Hepatocyte (in vitro differentiated cells): ENCODE measurements at regions not wholly inside any gene's neighbourhood (a gene's known extent, or its start where the extent isn't known, plus 50 kb on each side); places are given as distances from the start of the nearest gene placed in this dataset.
"Not testable (repeated sequence)": the region's sequence is repeated elsewhere in the genome, so short reads cannot be mapped to it uniquely, and the experiment has no call there.

Experiments
- DNase-seq: peaks from one replicate; pipeline ENCODE4 v3.0.0-alpha.2; 2016; ENCODE audit warnings: low spot score
- H2AFZ ChIP-seq: fragments of 200-600 bp; sonication (generic); 2 replicates; pipeline ENCODE4 v1.6.0; 2016; ENCODE audit warnings: antibody characterized with exemption, mild to moderate bottlenecking
- H3K27ac ChIP-seq: fragments of 200-600 bp; sonication (generic); 2 replicates; pipeline ENCODE4 v1.5.1; 2016; ENCODE audit warnings: mild to moderate bottlenecking
- H3K27me3 ChIP-seq: fragments of 200-600 bp; sonication (generic); 2 replicates; pipeline ENCODE4 v1.6.1; 2016
- H3K36me3 ChIP-seq: fragments of 200-600 bp; sonication (generic); replicated peaks from 2 replicates; pipeline ENCODE4 v1.5.1; 2016; ENCODE audit warnings: low read depth; ENCODE audit not compliant: insufficient read depth
- H3K4me1 ChIP-seq: fragments of 200-600 bp; sonication (generic); 2 replicates; pipeline ENCODE4 v1.5.1; 2016; ENCODE audit warnings: mild to moderate bottlenecking, moderate library complexity; ENCODE audit not compliant: insufficient read depth
- H3K4me2 ChIP-seq: fragments of 200-600 bp; sonication (generic); 2 replicates; pipeline ENCODE4 v1.6.0; 2016
- H3K4me3 ChIP-seq: fragments of 200-600 bp; sonication (generic); 2 replicates; pipeline ENCODE4 v1.5.1; 2016; ENCODE audit warnings: mild to moderate bottlenecking
- H3K79me2 ChIP-seq: fragments of 200-600 bp; sonication (generic); 2 replicates; pipeline ENCODE4 v1.6.0; 2017; ENCODE audit warnings: mild to moderate bottlenecking
- H3K9me2 ChIP-seq: fragments of 200-600 bp; sonication (generic); replicated peaks from 2 replicates; pipeline ENCODE4 v1.6.0; 2017; ENCODE audit warnings: mild to moderate bottlenecking; ENCODE audit not compliant: insufficient read depth
- H3K9me3 ChIP-seq: fragments of 200-600 bp; sonication (generic); 2 replicates; pipeline ENCODE4 v1.5.1; 2016; ENCODE audit warnings: low read depth, mild to moderate bottlenecking
- H4K20me1 ChIP-seq: fragments of 200-600 bp; sonication (generic); 2 replicates; pipeline ENCODE4 v1.6.0; 2016; ENCODE audit warnings: mild to moderate bottlenecking; ENCODE audit not compliant: insufficient read depth, poor library complexity, severe bottlenecking
- CTCF ChIP-seq: fragments of 200-600 bp; sonication (generic); IDR thresholded peaks from 2 replicates; pipeline ENCODE4 v1.5.1; 2016; ENCODE audit warnings: antibody characterized with exemption, mild to moderate bottlenecking; ENCODE audit not compliant: poor library complexity
- EZH2 ChIP-seq: fragments of 200-600 bp; sonication (generic); IDR thresholded peaks from 2 replicates; pipeline ENCODE4 v1.6.1; 2016; ENCODE audit warnings: antibody characterized with exemption, mild to moderate bottlenecking, borderline replicate concordance
- EZH2phosphoT487 ChIP-seq: fragments of 200-600 bp; sonication (generic); IDR thresholded peaks from one replicate; pipeline ENCODE4 v1.6.1; 2018; ENCODE audit warnings: antibody characterized with exemption, mild to moderate bottlenecking, low read depth, moderate library complexity; ENCODE audit not compliant: unreplicated experiment, severe bottlenecking
- WGBS: methylation state at CpG from one replicate; pipeline ENCODE4 v1.1.6; 2016; ENCODE audit warnings: low lambda C conversion rate; ENCODE audit errors: missing lambda C conversion rate; 5-methylcytosine and 5-hydroxymethylcytosine counted together

DNA sequence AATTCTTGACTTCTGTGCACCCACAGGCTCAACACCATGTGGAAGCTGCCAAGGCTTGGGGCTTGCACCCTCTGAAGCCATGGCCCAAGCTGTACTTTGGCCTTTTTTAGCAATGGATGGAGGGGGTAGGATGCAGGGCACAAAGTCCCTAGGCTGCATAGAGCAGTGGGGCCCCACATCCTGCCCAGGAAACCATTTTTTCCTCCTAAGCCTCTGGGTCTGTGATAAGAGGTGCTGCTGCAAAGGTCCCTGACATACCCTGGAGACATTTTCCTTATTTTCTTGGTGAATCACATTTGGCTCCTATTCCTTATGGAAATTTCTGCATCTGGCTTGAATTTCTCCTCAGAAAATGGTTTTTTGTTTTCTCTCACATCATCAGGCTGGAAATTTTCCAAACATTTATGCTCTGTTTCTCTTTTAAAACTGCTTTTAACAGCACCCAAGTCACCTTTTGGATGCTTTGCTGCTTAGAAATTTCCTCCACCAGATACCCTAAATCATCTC is 482.7 kb upstream of the TLE4 start:
- Histone ChIP-seq H2AFZ (no peak overlapping the region), H3K9me2 (no peaks in the 10 kb centered on the region), H3K27ac (no peak overlapping the region), H3K9me3 (no peaks in the 10 kb centered on the region), H3K79me2 (no peaks in the 10 kb centered on the region), H3K4me3 (no peak overlapping the region), H4K20me1 (no peaks in the 10 kb centered on the region), H3K27me3 (no peaks in the 10 kb centered on the region), H3K36me3 (no peaks in the 10 kb centered on the region), H3K4me2 (no peak overlapping the region), H3K4me1 (no peaks in the 10 kb centered on the region)
- no peak for DNase-seq
- TF ChIP-seq EZH2phosphoT487 (no peak), CTCF (no peak), EZH2 (no peak)

- not testable (repeated sequence) for H3K4me2 ChIP-seq, H3K9me2 ChIP-seq, H3K9me3 ChIP-seq, DNase-seq, H3K27ac ChIP-seq, H2AFZ ChIP-seq, H3K4me1 ChIP-seq, H4K20me1 ChIP-seq, H3K4me3 ChIP-seq, H3K79me2 ChIP-seq, H3K36me3 ChIP-seq, H3K27me3 ChIP-seq
- 81% methylated on average over 2 of the region's 2 CpGs for WGBS
Measured at GRCh38 chr9:79089851-79090250, 481.9 kb upstream of the TLE4 start.

- H3K79me2 ChIP-seq, result not testable (repeated sequence)
Measured at GRCh38 chr9:79103257-79103656, 468.5 kb upstream of the TLE4 start.

GRCh38 chr9:79104216-79104615 is 467.5 kb upstream of the TLE4 start:
- no peak overlapping the region for H2AFZ ChIP-seq
- TF ChIP-seq EZH2 (no peak), CTCF (no peak), EZH2phosphoT487 (no peak)

More at GRCh38 chr9:79103257-79103656, 468.5 kb upstream of the TLE4 start:
- not testable (repeated sequence) for H3K9me3 ChIP-seq, H3K9me2 ChIP-seq, H4K20me1 ChIP-seq, H3K4me1 ChIP-seq, H3K4me2 ChIP-seq, H3K36me3 ChIP-seq, H3K27ac ChIP-seq, DNase-seq, H3K4me3 ChIP-seq, H3K27me3 ChIP-seq, H2AFZ ChIP-seq
- 87% methylated on average over 17 of the region's 17 CpGs for WGBS

DNA sequence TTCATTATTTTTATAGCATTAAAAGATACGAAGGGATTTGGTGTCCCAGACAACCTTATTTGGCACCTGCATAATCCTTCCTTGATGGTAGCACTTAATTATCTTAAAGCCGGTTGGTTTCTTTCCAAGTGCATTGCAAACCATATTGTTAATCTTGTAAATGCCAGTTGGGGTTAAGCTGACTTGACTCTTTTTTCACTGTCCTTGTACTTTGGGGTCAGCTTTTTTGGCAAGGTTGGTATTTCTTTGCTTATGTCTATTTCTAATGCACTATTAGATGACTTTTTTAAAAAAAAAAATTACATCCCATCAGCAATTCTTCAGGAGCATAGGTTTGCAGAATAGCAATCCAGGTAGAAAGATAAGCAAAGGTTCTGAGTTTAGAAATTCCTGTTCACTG is 466.8 kb upstream of the TLE4 start:
- no peak for TF ChIP-seq EZH2
- TF ChIP-seq CTCF, result no peak
- no peak for DNase-seq
- 61% methylated on average over 2 of the region's 2 CpGs for WGBS
- Histone ChIP-seq H3K4me3 (no peak overlapping the region), H3K4me2 (no peak overlapping the region), H3K36me3 (no peaks in the 10 kb centered on the region), H3K4me1 (no peaks in the 10 kb centered on the region), H3K27me3 (no peaks in the 10 kb centered on the region), H3K9me2 (no peaks in the 10 kb centered on the region), H3K79me2 (no peaks in the 10 kb centered on the region), H3K27ac (no peak overlapping the region), H3K9me3 (no peaks in the 10 kb centered on the region), H2AFZ (no peak overlapping the region), H4K20me1 (no peaks in the 10 kb centered on the region)

More at GRCh38 chr9:79104216-79104615, 467.5 kb upstream of the TLE4 start:
- no peak for DNase-seq
- Histone ChIP-seq H3K79me2 (no peaks in the 10 kb centered on the region), H3K27ac (no peak overlapping the region), H3K9me2 (no peaks in the 10 kb centered on the region), H3K27me3 (no peaks in the 10 kb centered on the region), H3K9me3 (no peaks in the 10 kb centered on the region), H3K4me3 (no peak overlapping the region), H4K20me1 (no peaks in the 10 kb centered on the region), H3K36me3 (no peaks in the 10 kb centered on the region), H3K4me1 (no peaks in the 10 kb centered on the region), H3K4me2 (no peak overlapping the region)
- WGBS, result 100% methylated on average over 1 of the region's 1 CpG
